HG03558 (cell line): ENCODE measurements at regions not wholly inside any gene's neighbourhood (a gene's known extent, or its start where the extent isn't known, plus 50 kb on each side); places are given as distances from the start of the nearest gene placed in this dataset.
"Not testable (repeated sequence)": the region's sequence is repeated elsewhere in the genome, so short reads cannot be mapped to it uniquely, and the experiment has no call there.

Experiments
- ATAC-seq: cut with Tn5 transposase; IDR thresholded peaks from one replicate; pipeline ENCODE4 v1.9.1; 2021; ENCODE audit warnings: moderate number of reproducible peaks; ENCODE audit not compliant: unreplicated experiment; ENCODE audit errors: extremely low read depth

GRCh38 chr9:117932585-117932984 lies 228.4 kb downstream of the TLR4 start:
- no peak for ATAC-seq

- peak; percentile 98 for ATAC-seq
Measured at GRCh38 chr9:117936185-117937130, 232.3 kb downstream of the TLR4 start.

DNA sequence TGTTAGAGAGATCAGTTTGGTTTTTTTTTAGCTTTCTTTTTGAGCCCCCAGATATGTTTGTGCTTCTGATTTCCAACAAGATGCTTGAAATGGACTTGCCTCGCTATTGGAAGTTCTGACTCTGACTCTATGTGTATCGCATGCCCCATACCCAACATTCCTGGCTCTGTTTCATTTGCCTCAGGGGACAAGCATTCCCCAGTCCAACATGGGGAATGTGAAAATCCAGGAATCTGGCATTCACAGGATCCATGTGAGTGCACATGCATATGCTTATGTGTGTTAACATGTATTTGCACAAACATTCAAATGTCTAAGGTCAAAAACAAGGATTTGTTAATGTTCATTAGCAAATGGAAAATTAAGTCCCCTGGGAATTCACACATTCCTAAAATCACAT lies 233.9 kb downstream of the TLR4 start:
- no peak for ATAC-seq

DNA sequence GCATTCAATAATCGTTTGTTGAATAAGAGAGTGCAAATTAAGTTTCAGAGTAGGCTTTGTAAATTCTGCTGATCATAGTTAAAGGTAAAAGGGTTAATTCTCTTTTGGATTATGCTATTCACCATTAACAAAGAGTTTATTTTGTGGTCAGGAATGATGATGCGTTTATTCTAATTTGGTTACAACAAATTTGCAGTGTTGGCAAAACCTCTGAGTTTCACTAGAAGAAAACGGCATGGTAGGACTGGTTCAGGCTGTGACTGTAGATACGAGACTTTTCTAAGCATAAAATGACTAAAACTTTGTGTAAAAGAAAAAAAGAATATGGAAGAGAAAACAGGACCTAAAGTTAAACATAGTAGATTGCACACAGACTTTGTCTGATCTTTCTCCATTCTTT lies 234.7 kb downstream of the TLR4 start:
- no peak for ATAC-seq

GRCh38 chr9:117944750-117945149 lies 240.5 kb downstream of the TLR4 start:
- ATAC-seq = not testable (repeated sequence)

DNA sequence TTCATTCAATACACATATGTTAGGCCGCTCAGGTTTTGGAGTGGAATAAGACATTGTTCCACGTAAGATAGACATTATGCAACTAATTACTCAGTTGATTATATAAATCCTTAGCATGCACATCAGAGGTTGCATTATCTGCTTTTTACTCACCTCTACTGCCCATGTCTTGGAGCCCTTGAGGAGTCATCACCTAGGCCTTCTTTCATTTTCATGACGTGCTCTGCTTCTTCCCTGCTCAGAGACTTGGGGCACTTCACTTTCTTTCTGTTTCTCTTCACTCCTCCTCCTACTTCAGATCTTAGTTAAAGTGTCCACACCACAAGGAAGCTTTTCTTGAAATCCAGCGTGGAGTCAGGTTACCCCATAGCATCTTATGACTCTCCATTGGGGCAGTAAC lies 241.1 kb downstream of the TLR4 start:
- ATAC-seq = no peak

GRCh38 chr9:117951127-117951526 lies 246.9 kb downstream of the TLR4 start:
- ATAC-seq = no peak

DNA sequence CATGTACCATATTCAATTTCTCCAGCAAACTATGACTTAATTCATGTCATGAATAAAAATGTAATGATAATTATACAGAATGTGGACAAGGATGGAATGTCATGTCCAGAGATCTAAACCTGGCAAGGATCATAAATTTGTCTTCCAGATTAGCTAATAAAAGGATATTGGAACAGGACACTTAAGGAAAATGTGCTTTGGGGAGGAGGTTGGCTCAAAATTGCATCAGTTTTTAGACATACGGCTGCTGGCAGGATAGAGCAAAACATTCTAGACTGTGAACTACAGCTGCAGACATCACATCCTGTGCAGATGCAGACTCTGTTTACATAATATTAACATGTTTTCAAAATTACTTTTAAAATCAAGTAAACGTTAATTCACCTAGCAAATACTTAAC lies 248.4 kb downstream of the TLR4 start:
- ATAC-seq = no peak

DNA sequence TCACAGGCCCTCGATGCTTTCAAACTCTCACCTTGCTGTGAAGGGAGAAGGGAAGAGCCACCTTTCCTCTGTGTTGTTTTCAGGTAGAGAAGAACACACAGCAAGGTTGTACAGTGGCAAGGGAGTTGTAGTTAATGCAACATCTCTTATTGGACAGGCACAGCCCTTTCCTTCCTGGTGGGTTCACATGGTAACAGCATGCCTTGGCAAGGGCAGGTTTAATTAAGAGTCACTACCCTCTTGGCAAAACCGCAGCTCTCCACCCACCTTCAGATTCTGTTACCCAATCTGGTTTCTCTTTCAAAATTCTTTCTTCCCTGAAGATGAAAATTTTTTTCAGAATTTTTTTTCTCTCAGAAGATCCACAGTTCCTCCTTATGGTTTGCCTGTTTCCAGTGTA lies 253.1 kb downstream of the TLR4 start:
- ATAC-seq = no peak

- no peak for ATAC-seq
Measured at GRCh38 chr9:117958726-117959125, 254.5 kb downstream of the TLR4 start.

DNA sequence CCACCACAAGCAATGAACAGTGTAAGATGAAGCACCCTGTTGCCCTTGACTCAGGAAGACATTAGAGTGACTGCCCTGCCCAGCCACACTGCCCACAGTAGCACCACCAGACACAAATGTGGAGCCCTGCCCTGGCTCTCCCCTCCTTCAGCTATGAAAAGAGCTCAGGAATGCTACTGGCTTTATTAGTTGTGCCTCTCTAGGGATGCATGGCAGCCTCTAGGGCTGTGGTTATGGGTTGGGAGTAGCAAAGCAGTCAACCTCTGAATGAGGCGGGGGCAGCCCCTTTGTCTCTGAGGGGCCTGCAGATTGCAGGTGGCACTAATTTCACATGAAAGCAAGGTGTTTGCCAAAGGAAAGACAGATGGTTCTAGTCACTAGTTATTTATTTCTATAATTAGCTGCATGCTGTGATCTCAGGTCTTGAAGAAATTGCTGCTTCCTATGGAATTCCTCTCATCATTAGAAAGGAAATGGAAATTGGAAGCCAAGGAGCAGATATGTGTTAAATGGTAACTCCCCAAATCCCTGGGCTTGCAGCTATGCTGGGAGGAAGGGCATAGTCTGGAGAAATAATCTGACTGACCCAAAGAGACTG lies 259.4 kb downstream of the TLR4 start:
- ATAC-seq = no peak

DNA sequence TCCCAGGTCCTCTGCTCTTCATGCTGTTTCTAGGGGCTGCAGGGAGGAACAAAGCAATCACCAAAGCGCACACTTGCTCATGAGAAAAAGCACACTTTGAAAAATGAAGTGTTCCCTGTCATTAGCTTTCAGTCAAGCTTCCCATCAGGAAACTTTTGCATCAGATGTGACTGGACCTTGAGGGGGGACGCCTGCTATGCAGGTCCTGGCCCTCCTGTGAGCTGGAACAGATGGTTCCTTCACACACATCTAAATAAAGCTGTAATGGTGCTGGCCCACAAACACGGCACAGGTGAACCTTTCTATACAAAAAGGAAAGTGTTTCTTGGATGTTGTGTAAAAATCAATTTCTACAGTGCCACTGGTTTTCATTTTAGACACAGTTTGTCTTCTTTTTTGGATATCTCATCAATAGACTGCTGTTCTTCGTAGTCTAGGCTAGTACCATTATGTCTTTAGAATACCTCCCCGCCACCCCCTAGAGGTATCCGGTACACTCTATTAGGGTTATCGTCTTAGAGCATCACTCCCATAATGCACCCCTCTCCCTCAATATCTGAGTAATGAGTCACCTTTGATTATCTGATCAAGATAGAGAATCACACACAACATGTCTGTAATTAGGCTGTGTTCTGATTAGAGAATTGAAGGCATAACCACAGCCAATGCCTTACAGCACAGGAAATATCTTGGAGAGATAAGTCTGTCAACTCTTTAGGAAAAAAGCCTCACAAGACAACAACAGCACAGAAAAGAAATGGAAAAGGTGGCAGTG lies 266.3 kb downstream of the TLR4 start:
- ATAC-seq = no peak

GRCh38 chr9:117974108-117974507 lies 269.9 kb downstream of the TLR4 start:
- no peak for ATAC-seq

- no peak for ATAC-seq
Measured at GRCh38 chr9:117979914-117980313, 275.7 kb downstream of the TLR4 start.

- no peak for ATAC-seq
Measured at GRCh38 chr9:117987945-117988344, 283.7 kb downstream of the TLR4 start.

DNA sequence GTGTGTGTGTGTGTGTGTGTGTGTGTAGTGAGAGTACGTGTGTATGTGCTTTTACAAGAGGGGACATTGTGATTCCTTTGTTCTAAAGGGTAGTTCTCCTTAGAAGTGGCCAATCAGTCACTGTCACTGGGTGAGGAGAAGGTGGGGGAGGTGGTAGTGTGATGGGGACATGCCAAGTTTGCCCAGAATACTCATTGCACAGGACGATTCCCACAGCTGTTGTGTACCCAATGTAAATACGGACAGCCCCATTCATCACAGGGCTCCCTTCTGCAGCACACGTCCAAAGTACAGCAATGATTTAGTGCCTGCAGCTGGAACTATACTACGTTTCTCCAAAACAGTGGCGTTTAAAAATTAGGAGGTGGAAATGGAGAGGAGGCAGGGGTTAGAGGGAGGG lies 287.8 kb downstream of the TLR4 start:
- ATAC-seq = no peak

DNA sequence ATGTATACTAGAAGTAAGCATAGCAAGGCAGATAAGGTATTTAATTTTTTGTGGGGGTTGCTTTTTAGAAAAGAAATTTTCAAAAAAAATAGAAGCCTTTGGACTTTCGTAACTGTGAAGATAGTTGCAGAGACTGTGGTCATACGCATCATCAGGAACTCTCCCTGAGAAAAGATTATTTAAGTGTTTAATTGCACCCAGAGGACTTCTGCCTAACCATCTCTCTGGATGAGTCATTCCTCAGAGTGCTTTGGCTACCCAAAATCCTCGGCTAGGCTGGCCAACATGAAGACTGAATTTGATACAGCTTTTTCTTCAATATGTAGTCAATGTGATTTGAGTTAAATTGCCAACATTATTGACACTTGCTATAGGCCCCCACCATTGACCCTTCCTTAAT lies 296.4 kb downstream of the TLR4 start:
- ATAC-seq = no peak

DNA sequence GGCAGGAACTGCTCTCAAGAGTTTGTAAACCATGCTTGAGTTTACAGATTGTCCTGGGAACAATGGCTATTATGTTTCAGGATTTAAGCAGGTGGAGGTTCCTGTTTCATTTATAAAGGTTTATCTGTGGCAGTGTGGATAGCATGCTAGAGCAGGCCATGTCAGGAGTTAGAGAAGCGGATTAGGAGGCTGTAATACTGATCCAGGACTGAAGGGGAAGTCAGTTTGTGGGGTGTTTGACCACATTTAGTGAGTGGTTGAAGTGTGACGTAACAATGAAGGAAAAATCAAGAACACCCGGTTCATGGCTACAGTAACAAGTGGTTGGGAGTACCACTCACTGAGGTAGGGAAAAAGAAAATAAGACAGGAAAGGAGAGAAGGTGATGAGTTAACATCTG lies 299.0 kb downstream of the TLR4 start:
- no peak for ATAC-seq

GRCh38 chr9:118008246-118008645 lies 304.0 kb downstream of the TLR4 start:
- no peak for ATAC-seq

GRCh38 chr9:118009614-118010013 lies 305.4 kb downstream of the TLR4 start:
- no peak for ATAC-seq

DNA sequence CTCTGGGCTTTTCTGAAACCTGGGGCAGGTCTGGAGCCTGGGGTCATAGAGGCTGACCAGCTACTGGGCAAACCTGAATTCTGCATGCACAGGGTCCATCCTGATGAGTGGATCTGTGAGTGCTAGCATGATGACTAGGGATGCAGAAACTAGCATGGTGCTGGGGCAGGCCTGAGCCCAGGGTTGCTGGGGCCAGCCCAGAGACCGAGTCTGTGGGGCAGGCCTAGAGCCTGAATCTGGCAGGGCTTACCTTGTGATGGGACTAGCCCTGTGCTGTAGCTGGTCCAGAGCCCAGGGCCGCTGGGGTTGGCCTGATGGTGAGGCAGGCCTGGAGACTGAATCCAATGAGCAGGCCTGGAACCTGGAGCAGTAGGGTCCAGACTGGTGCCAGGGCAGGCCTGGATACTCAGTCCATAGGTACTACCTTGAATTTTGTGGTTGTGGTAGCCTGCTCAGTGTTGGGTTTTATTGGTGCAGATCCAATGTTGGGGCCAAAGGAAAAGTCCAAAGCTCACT lies 313.5 kb downstream of the TLR4 start:
- no peak for ATAC-seq
